Liver (tissue), 7 donors: ENCODE measurements at regions not wholly inside any gene's neighbourhood (a gene's known extent, or its start where the extent isn't known, plus 50 kb on each side); places are given as distances from the start of the nearest gene placed in this dataset.

ENCODE experiments used
- DNase-seq: peaks from one replicate; pipeline ENCODE4 v3.0.0-alpha.2; 2017; ENCODE audit warnings: low spot score
- H3K27ac ChIP-seq, 2 donors: one replicate each; pipeline ENCODE4 v1.7.0; 2013; ENCODE audit warnings: inconsistent platforms in 2 of 2, low read length in 2 of 2, control low read depth in 1 of 2, low read depth in 1 of 2, mild to moderate bottlenecking in 1 of 2
- H3K27me3 ChIP-seq, 4 donors: one replicate each; pipeline versions ENCODE4 v1.6.1 to v1.7.0; 2013; ENCODE audit warnings: low read length in 3 of 4, inconsistent platforms in 1 of 4, mild to moderate bottlenecking in 1 of 4, moderate library complexity in 1 of 4; ENCODE audit not compliant: control insufficient read depth in 4 of 4, insufficient read depth in 4 of 4
- H3K36me3 ChIP-seq, 4 donors: one replicate each; pipeline versions ENCODE4 v1.6.1 to v1.7.0; 2013; ENCODE audit warnings: low read length in 3 of 4, mild to moderate bottlenecking in 3 of 4, low read depth in 1 of 4, moderate library complexity in 1 of 4; ENCODE audit not compliant: control insufficient read depth in 4 of 4, insufficient read depth in 3 of 4
- H3K4me1 ChIP-seq, 4 donors: one replicate each; pipeline versions ENCODE4 v1.6.1 to v1.7.0; 2013; ENCODE audit warnings: low read length in 3 of 4, mild to moderate bottlenecking in 3 of 4, moderate library complexity in 1 of 4; ENCODE audit not compliant: control insufficient read depth in 4 of 4, insufficient read depth in 4 of 4
- H3K4me3 ChIP-seq, 3 donors: one replicate each; pipeline versions ENCODE4 v1.6.1 to v1.7.0; 2013; ENCODE audit warnings: low read length in 3 of 3, control low read depth in 1 of 3, low read depth in 1 of 3, mild to moderate bottlenecking in 1 of 3
- H3K9ac ChIP-seq, 2 donors: one replicate each; pipeline ENCODE4 v1.7.0; 2013; ENCODE audit warnings: low read length in 2 of 2, mild to moderate bottlenecking in 2 of 2, moderate library complexity in 2 of 2, control low read depth in 1 of 2, low read depth in 1 of 2
- H3K9me3 ChIP-seq, 4 donors: one replicate each; pipeline versions ENCODE4 v1.6.1 to v1.7.0; 2013; ENCODE audit warnings: low read length in 3 of 4; ENCODE audit not compliant: control insufficient read depth in 4 of 4
- ATF3 ChIP-seq: IDR thresholded peaks from 2 replicates; pipeline ENCODE4 v1.6.1; 2016; ENCODE audit warnings: antibody characterized with exemption
- EGR1 ChIP-seq, 2 donors: IDR thresholded peaks; 2 replicates each; pipeline ENCODE4 v1.6.1; 2016 to 2018; ENCODE audit warnings: antibody characterized with exemption in 2 of 2, low read depth in 2 of 2
- FOXA1 ChIP-seq: IDR thresholded peaks from 2 replicates; pipeline ENCODE4 v1.6.1; 2016; ENCODE audit warnings: antibody characterized with exemption
- FOXA2 ChIP-seq: IDR thresholded peaks from 2 replicates; pipeline ENCODE4 v1.6.1; 2016; ENCODE audit warnings: antibody characterized with exemption
- GABPA ChIP-seq, 2 donors: IDR thresholded peaks in 1 of 2; conservative IDR thresholded peaks in 1 of 2; 2 replicates each; pipeline ENCODE4 v1.6.1; 2016; ENCODE audit warnings: antibody characterized with exemption in 2 of 2, mild to moderate bottlenecking in 1 of 2, moderate library complexity in 1 of 2
- HNF4A ChIP-seq, 2 donors: conservative IDR thresholded peaks; 2 replicates each; pipeline ENCODE4 v1.6.1; 2016; ENCODE audit warnings: antibody characterized with exemption in 2 of 2, mild to moderate bottlenecking in 2 of 2
- HNF4G ChIP-seq: IDR thresholded peaks from 2 replicates; pipeline ENCODE4 v1.6.1; 2016; ENCODE audit warnings: antibody characterized with exemption
- JUND ChIP-seq, 2 donors: IDR thresholded peaks; 2 replicates each; pipeline ENCODE4 v1.6.1; 2016; ENCODE audit warnings: antibody characterized with exemption in 2 of 2
- NR2F2 ChIP-seq: IDR thresholded peaks from 2 replicates; pipeline ENCODE4 v1.6.1; 2016; ENCODE audit warnings: antibody characterized with exemption
- RAD21 ChIP-seq, 2 donors: IDR thresholded peaks; 2 replicates each; pipeline ENCODE4 v1.6.1; 2016; ENCODE audit warnings: antibody characterized with exemption in 2 of 2, mild to moderate bottlenecking in 2 of 2
- REST ChIP-seq: IDR thresholded peaks from 2 replicates; pipeline ENCODE4 v1.6.1; 2016; ENCODE audit warnings: antibody characterized with exemption, mild to moderate bottlenecking
- RXRA ChIP-seq, 2 donors: IDR thresholded peaks; 2 replicates each; pipeline ENCODE4 v1.6.1; 2017 to 2018; ENCODE audit warnings: antibody characterized with exemption in 2 of 2, mild to moderate bottlenecking in 1 of 2
- SP1 ChIP-seq: IDR thresholded peaks from 2 replicates; pipeline ENCODE4 v1.6.1; 2018; ENCODE audit warnings: antibody characterized with exemption, mild to moderate bottlenecking
- YY1 ChIP-seq: IDR thresholded peaks from 2 replicates; pipeline ENCODE4 v1.6.1; 2016; ENCODE audit warnings: antibody characterized with exemption, mild to moderate bottlenecking
- WGBS: extraction: QIAGEN DNeasy Blood & Tissue Kit; methylation state at CpG from one replicate; pipeline ENCODE4 v1.1.7; 2013; 5-methylcytosine and 5-hydroxymethylcytosine counted together
- TF ChIP-seq, protein P1 (sequence below): IDR thresholded peaks from 2 replicates; pipeline ENCODE4 v1.6.1; 2016; ENCODE audit warnings: antibody characterized with exemption
- TF ChIP-seq, protein P2 (sequence below): IDR thresholded peaks from 2 replicates; pipeline ENCODE4 v1.6.1; 2016; ENCODE audit warnings: antibody characterized with exemption
- donor health status: healthy.
- donor health status: healthy.
- donor health status: healthy.
- donor health status: healthy.

DNA sequence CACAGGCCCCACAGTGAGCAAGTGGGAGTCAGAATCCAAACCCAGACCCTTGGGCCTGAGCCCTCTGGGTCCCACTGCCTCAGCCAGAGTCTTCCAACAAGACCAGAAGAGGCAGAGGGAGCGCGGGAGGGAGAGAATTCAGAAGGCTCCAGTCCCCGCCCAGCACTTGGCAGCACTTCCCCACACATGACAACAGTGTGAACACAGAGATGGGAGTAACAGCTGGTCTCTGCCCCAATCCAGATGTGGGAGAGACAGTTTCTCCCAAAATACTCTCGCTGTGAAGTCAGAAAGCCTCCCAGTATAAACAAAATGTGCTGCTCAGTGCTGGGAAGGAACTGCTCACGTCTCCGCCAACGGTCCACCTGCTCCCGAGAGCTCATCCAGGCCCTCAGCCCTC, 219.9 kb downstream of the MN1 start:
- H3K27me3 ChIP-seq = peaks cover 0 to 4% (median 0%) of the 10 kb centered on the region in 4 donors
- 79% methylated on average over 8 of the region's 8 CpGs for WGBS
- DNase-seq = no peak

DNA sequence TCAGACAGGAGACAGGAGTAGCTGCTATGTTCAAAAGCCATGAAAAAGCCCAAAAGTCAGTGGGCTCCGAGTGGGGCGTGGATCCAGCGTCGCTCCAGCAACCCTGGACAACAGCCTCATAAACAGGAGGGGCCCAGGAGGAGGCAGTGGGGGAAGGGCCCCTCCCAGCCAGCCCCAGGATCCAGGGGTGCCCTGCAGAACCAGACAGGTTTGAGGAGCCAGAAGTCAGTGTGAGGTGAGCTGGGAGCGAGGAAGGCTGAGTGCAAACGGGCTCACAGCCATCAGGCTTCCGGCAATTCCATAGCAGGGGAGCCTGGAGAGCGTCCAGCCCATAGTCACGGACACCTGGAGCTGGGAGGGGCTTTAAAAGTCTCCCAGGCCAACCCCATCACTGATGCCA, 217.7 kb downstream of the MN1 start:
- Histone ChIP-seq H3K36me3 (no peaks in the 10 kb centered on the region), H3K4me1 (no peaks in the 10 kb centered on the region), H3K27ac (no peak overlapping the region), H3K9ac (no peak overlapping the region), H3K4me3 (no peak overlapping the region), H3K27me3 (peaks cover 0 to 3% (median 0%) of the 10 kb centered on the region in 4 donors), H3K9me3 (no peaks in the 10 kb centered on the region)
- 68% methylated on average over 9 of the region's 9 CpGs for WGBS
- no peak for TF ChIP-seq RAD21 (IDR thresholded peaks at IDR 0.05)
- TF ChIP-seq NR2F2 = no peak
- TF ChIP-seq HNF4A (conservative IDR thresholded peaks at IDR 0.05) = no peak
- TF ChIP-seq, protein P1, sequence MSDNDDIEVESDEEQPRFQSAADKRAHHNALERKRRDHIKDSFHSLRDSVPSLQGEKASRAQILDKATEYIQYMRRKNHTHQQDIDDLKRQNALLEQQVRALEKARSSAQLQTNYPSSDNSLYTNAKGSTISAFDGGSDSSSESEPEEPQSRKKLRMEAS = no peak
- no peak for TF ChIP-seq RXRA (IDR thresholded peaks at IDR 0.05)
- TF ChIP-seq FOXA2 = no peak
- no peak for TF ChIP-seq ATF3
- TF ChIP-seq, protein P2, sequence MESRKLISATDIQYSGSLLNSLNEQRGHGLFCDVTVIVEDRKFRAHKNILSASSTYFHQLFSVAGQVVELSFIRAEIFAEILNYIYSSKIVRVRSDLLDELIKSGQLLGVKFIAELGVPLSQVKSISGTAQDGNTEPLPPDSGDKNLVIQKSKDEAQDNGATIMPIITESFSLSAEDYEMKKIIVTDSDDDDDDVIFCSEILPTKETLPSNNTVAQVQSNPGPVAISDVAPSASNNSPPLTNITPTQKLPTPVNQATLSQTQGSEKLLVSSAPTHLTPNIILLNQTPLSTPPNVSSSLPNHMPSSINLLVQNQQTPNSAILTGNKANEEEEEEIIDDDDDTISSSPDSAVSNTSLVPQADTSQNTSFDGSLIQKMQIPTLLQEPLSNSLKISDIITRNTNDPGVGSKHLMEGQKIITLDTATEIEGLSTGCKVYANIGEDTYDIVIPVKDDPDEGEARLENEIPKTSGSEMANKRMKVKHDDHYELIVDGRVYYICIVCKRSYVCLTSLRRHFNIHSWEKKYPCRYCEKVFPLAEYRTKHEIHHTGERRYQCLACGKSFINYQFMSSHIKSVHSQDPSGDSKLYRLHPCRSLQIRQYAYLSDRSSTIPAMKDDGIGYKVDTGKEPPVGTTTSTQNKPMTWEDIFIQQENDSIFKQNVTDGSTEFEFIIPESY = no peak
- no peak for TF ChIP-seq SP1
- TF ChIP-seq GABPA (IDR thresholded peaks at IDR 0.05 in 1 of 2, conservative IDR thresholded peaks at IDR 0.05 in 1 of 2) = no peak
- TF ChIP-seq YY1 = no peak
- TF ChIP-seq EGR1 (IDR thresholded peaks at IDR 0.05; ENCODE audit: low read depth in 2 of 2) = no peak
- DNase-seq = no peak

More for the DNA sequence above, 219.9 kb downstream of the MN1 start:
- Histone ChIP-seq H3K36me3 (no peaks in the 10 kb centered on the region), H3K4me1 (peaks cover 0 to 2% (median 0%) of the 10 kb centered on the region in 4 donors), H3K4me3 (no peak overlapping the region), H3K27ac (no peak overlapping the region), H3K9me3 (no peaks in the 10 kb centered on the region), H3K9ac (no peak overlapping the region)
- TF ChIP-seq FOXA1 = no peak

- Histone ChIP-seq H3K27me3 (no peaks in the 10 kb centered on the region), H3K36me3 (no peaks in the 10 kb centered on the region), H3K4me3 (no peak overlapping the region), H3K9ac (no peak overlapping the region), H3K9me3 (no peaks in the 10 kb centered on the region), H3K27ac (no peak overlapping the region), H3K4me1 (no peaks in the 10 kb centered on the region)
- no peak for TF ChIP-seq NR2F2
- TF ChIP-seq, protein P2 = no peak
- no peak for TF ChIP-seq JUND (IDR thresholded peaks at IDR 0.05)
- TF ChIP-seq REST = no peak
- no peak for TF ChIP-seq HNF4G
- no peak for TF ChIP-seq RXRA (IDR thresholded peaks at IDR 0.05)
- TF ChIP-seq, protein P1 = no peak
- no peak for TF ChIP-seq SP1
- 57% methylated on average over 2 of the region's 2 CpGs for WGBS
- DNase-seq = no peak
These were observed 216.4 kb downstream of the MN1 start for GRCh38 chr22:27585141-27585540.
